Endothelial cell (in vitro differentiated cells): ENCODE measurements at regions not wholly inside any gene's neighbourhood (a gene's known extent, or its start where the extent isn't known, plus 50 kb on each side); places are given as distances from the start of the nearest gene placed in this dataset.
"Not testable (repeated sequence)": the region's sequence is repeated elsewhere in the genome, so short reads cannot be mapped to it uniquely, and the experiment has no call there.

Experiments used
- DNase-seq: peaks from one replicate; pipeline ENCODE4 v3.0.0; 2021; ENCODE audit warnings: low spot score
- H3K27ac Mint-ChIP-seq: one replicate; pipeline ENCODE4 v1.8.0; 2021; ENCODE audit warnings: mixed read lengths, inconsistent platforms; ENCODE audit not compliant: unreplicated experiment
- H3K27me3 Mint-ChIP-seq: one replicate; pipeline ENCODE4 v1.8.0; 2021; ENCODE audit warnings: mild to moderate bottlenecking, moderate library complexity, mixed read lengths, inconsistent platforms; ENCODE audit not compliant: unreplicated experiment
- H3K36me3 Mint-ChIP-seq: one replicate; pipeline ENCODE4 v1.8.0; 2021; ENCODE audit warnings: mild to moderate bottlenecking, low read depth, mixed read lengths, inconsistent platforms; ENCODE audit not compliant: unreplicated experiment
- H3K4me1 Mint-ChIP-seq: one replicate; pipeline ENCODE4 v1.8.0; 2021; ENCODE audit warnings: mild to moderate bottlenecking, mixed read lengths, inconsistent platforms; ENCODE audit not compliant: unreplicated experiment
- H3K4me3 Mint-ChIP-seq: one replicate; pipeline ENCODE4 v1.8.0; 2021; ENCODE audit warnings: mild to moderate bottlenecking, mixed read lengths, inconsistent platforms; ENCODE audit not compliant: unreplicated experiment
- H3K9me3 Mint-ChIP-seq: one replicate; pipeline ENCODE4 v1.8.0; 2021; ENCODE audit warnings: mixed read lengths, inconsistent platforms; ENCODE audit not compliant: unreplicated experiment
- CTCF ChIP-seq: fragments of 200-600 bp; sonication (generic); IDR thresholded peaks from one replicate; pipeline ENCODE4 v1.5.0; 2021; ENCODE audit warnings: antibody characterized with exemption; ENCODE audit not compliant: unreplicated experiment

- Mint-ChIP-seq H3K27me3 (peaks cover 3% of the 10 kb centered on the region), H3K4me1 (no peaks in the 10 kb centered on the region), H3K4me3 (no peak overlapping the region), H3K27ac (no peak overlapping the region), H3K9me3 (no peaks in the 10 kb centered on the region), H3K36me3 (no peaks in the 10 kb centered on the region)
- TF ChIP-seq CTCF = no peak
- no peak for DNase-seq
Observed at GRCh38 chr9:126173401-126173800, 153.2 kb upstream of the MVB12B start.

GRCh38 chr9:126173929-126174328 lies 152.7 kb upstream of the MVB12B start:
- Mint-ChIP-seq H3K27ac (no peak overlapping the region), H3K27me3 (peaks cover 3% of the 10 kb centered on the region)

GRCh38 chr9:126183266-126183665 lies 143.4 kb upstream of the MVB12B start:
- TF ChIP-seq CTCF = no peak
- Mint-ChIP-seq H3K4me3 (no peak overlapping the region), H3K9me3 (no peaks in the 10 kb centered on the region), H3K27me3 (peaks cover 1% of the 10 kb centered on the region), H3K27ac (no peak overlapping the region), H3K36me3 (no peaks in the 10 kb centered on the region), H3K4me1 (peaks cover 4% of the 10 kb centered on the region)
- no peak for DNase-seq

More at GRCh38 chr9:126173929-126174328, 152.7 kb upstream of the MVB12B start:
- no peaks in the 10 kb centered on the region for H3K36me3 Mint-ChIP-seq
- H3K4me3 Mint-ChIP-seq = no peak overlapping the region
- H3K9me3 Mint-ChIP-seq = no peaks in the 10 kb centered on the region
- H3K4me1 Mint-ChIP-seq = no peaks in the 10 kb centered on the region
- no peak for DNase-seq
- no peak for TF ChIP-seq CTCF

- not testable (repeated sequence) for H3K27ac Mint-ChIP-seq, H3K27me3 Mint-ChIP-seq, H3K36me3 Mint-ChIP-seq, H3K4me1 Mint-ChIP-seq, H3K4me3 Mint-ChIP-seq, DNase-seq, H3K9me3 Mint-ChIP-seq
Observed at GRCh38 chr9:126190994-126191393, 135.6 kb upstream of the MVB12B start.

- Mint-ChIP-seq H3K36me3 (no peaks in the 10 kb centered on the region), H3K27me3 (no peaks in the 10 kb centered on the region), H3K4me3 (no peak overlapping the region), H3K27ac (no peak overlapping the region), H3K9me3 (no peaks in the 10 kb centered on the region), H3K4me1 (no peaks in the 10 kb centered on the region)
- TF ChIP-seq CTCF = no peak
- no peak for DNase-seq
Observed at GRCh38 chr9:126198854-126199253, 127.8 kb upstream of the MVB12B start.

GRCh38 chr9:126203313-126203712 lies 123.3 kb upstream of the MVB12B start:
- DNase-seq = no peak
- H3K27ac Mint-ChIP-seq = no peak overlapping the region
- no peaks in the 10 kb centered on the region for H3K36me3 Mint-ChIP-seq

More at GRCh38 chr9:126203313-126203712, 123.3 kb upstream of the MVB12B start:
- no peaks in the 10 kb centered on the region for H3K9me3 Mint-ChIP-seq
- no peak for TF ChIP-seq CTCF
- no peaks in the 10 kb centered on the region for H3K27me3 Mint-ChIP-seq
- H3K4me3 Mint-ChIP-seq = no peak overlapping the region
- H3K4me1 Mint-ChIP-seq = no peaks in the 10 kb centered on the region
